PC-9 (cell line): ENCODE measurements at regions not wholly inside any gene's neighbourhood (a gene's known extent, or its start where the extent isn't known, plus 50 kb on each side); places are given as distances from the start of the nearest gene placed in this dataset.

ENCODE experiments used
- BruUV-seq: library from RNA; stranded (reverse); fragments of 400-500 nt; replicated peaks from 2 replicates; lab custom pipeline; 2021; lab: Mats Ljungman, UMichigan
- CTCF ChIA-PET: fragments of 300-600 bp; sonication (Branson Sonifier 250); formaldehyde crosslinking; loops from one replicate; lab custom pipeline; 2022; ENCODE audit warnings: antibody characterized with exemption; lab: Charles Lee
- POLR2A ChIA-PET: fragments of 300-600 bp; sonication (Branson Sonifier 250); formaldehyde crosslinking; loops from one replicate; lab custom pipeline; 2022; ENCODE audit warnings: antibody characterized with exemption; ENCODE audit not compliant: unreplicated experiment; lab: Charles Lee
- DNase-seq, 2 experiments: peaks; one replicate each; pipeline versions ENCODE4 v3.0.0 to v3.0.0-alpha.2; 2015 to 2022; ENCODE audit warnings: mixed read lengths in 1 of 2
- H2AFZ ChIP-seq: fragments of 200-600 bp; sonication (generic); 2 replicates; pipeline ENCODE4 v1.8.1; 2017; ENCODE audit warnings: antibody characterized with exemption
- H3F3A ChIP-seq: fragments of 200-600 bp; sonication (generic); 2 replicates; pipeline ENCODE4 v1.8.1; 2017; ENCODE audit warnings: antibody characterized with exemption, mild to moderate bottlenecking, low read depth; ENCODE audit not compliant: insufficient read depth
- H3K27ac ChIP-seq: fragments of 200-600 bp; sonication (generic); 2 replicates; pipeline ENCODE4 v1.6.1; 2016; ENCODE audit warnings: mixed run types
- H3K27me3 ChIP-seq: fragments of 200-600 bp; sonication (generic); 2 replicates; pipeline ENCODE4 v1.6.1; 2016; ENCODE audit warnings: low read depth, mixed run types; ENCODE audit not compliant: insufficient read depth
- H3K36me3 ChIP-seq: fragments of 200-600 bp; sonication (generic); 2 replicates; pipeline ENCODE4 v1.6.1; 2016; ENCODE audit warnings: low read depth, mixed run types
- H3K4me1 ChIP-seq: fragments of 200-600 bp; sonication (generic); replicated peaks from 2 replicates; pipeline ENCODE4 v1.6.1; 2016; ENCODE audit warnings: mixed run types; ENCODE audit not compliant: insufficient read depth
- H3K4me2 ChIP-seq: fragments of 200-600 bp; sonication (generic); 2 replicates; pipeline ENCODE4 v1.6.1; 2017; ENCODE audit warnings: mixed run types
- H3K4me3 ChIP-seq: fragments of 200-600 bp; sonication (generic); 2 replicates; pipeline ENCODE4 v1.6.1; 2016; ENCODE audit warnings: mixed run types
- H3K79me2 ChIP-seq: fragments of 200-600 bp; sonication (generic); 2 replicates; pipeline ENCODE4 v1.6.1; 2017; ENCODE audit warnings: low read depth, mixed run types
- H3K9me2 ChIP-seq: fragments of 200-600 bp; sonication (generic); 2 replicates; pipeline ENCODE4 v1.8.1; 2017; ENCODE audit warnings: mild to moderate bottlenecking; ENCODE audit not compliant: insufficient read depth
- H3K9me3 ChIP-seq: fragments of 200-600 bp; sonication (generic); 2 replicates; pipeline ENCODE4 v1.8.1; 2016; ENCODE audit warnings: low read depth; ENCODE audit not compliant: insufficient read depth
- H4K20me1 ChIP-seq: fragments of 200-600 bp; sonication (generic); 2 replicates; pipeline ENCODE4 v1.8.1; 2017; ENCODE audit not compliant: insufficient read depth
- EZH2 ChIP-seq: fragments of 200-600 bp; sonication (generic); IDR thresholded peaks from 2 replicates; pipeline ENCODE4 v1.8.0; 2017; ENCODE audit warnings: antibody characterized with exemption, low read depth
- intact Hi-C: fragments of 100-400 bp; cut with micrococcal nuclease; formaldehyde crosslinking; loops from one replicate; pipeline ENCODE4 v1.10.0; 2022; ENCODE audit not compliant: unreplicated experiment
- TF ChIP-seq, protein P1 (sequence below): fragments of 200-600 bp; sonication (generic); conservative IDR thresholded peaks from 2 replicates; pipeline ENCODE4 v1.6.1; 2017; ENCODE audit warnings: mixed run types, antibody characterized with exemption, mild to moderate bottlenecking, moderate library complexity

DNA sequence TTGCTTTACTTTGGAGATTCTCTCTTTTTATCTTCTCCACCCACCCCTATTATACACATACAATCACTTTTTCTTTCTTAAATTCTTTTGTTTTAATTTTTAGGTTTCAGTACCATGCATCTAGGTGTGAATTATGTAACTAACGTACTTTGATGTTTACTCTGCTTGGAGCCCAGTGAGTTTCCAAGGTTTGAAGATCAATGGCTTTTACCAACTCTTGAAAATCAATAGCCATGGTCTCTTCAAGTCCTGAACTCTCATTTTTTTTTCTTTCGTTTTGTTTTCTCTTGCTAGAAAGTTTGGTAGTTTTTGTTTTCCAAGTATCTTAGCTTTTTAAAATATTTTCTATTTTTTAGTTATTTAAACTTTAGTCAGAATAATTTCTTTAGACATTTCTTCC, 417.2 kb downstream of the ZBBX start:
- Histone ChIP-seq H3K4me3 (no peak overlapping the region), H3K9me3 (no peaks in the 10 kb centered on the region), H3K36me3 (no peaks in the 10 kb centered on the region), H2AFZ (no peak overlapping the region), H3F3A (no peaks in the 10 kb centered on the region), H3K79me2 (no peaks in the 10 kb centered on the region), H4K20me1 (no peaks in the 10 kb centered on the region), H3K9me2 (0 out of 2 replicates have a peak, but pooled peaks cover 3% of the 10 kb centered on the region), H3K4me1 (no peaks in the 10 kb centered on the region), H3K27me3 (no peaks in the 10 kb centered on the region), H3K27ac (no peak overlapping the region), H3K4me2 (no peak overlapping the region)
- DNase-seq: no peak
- TF ChIP-seq, protein P1, sequence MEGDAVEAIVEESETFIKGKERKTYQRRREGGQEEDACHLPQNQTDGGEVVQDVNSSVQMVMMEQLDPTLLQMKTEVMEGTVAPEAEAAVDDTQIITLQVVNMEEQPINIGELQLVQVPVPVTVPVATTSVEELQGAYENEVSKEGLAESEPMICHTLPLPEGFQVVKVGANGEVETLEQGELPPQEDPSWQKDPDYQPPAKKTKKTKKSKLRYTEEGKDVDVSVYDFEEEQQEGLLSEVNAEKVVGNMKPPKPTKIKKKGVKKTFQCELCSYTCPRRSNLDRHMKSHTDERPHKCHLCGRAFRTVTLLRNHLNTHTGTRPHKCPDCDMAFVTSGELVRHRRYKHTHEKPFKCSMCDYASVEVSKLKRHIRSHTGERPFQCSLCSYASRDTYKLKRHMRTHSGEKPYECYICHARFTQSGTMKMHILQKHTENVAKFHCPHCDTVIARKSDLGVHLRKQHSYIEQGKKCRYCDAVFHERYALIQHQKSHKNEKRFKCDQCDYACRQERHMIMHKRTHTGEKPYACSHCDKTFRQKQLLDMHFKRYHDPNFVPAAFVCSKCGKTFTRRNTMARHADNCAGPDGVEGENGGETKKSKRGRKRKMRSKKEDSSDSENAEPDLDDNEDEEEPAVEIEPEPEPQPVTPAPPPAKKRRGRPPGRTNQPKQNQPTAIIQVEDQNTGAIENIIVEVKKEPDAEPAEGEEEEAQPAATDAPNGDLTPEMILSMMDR: no peak
- no peak for TF ChIP-seq EZH2
- POLR2A ChIA-PET: no interaction called here
- BruUV-seq: no TSS peak
- CTCF ChIA-PET: no interaction called here
- intact Hi-C loops: no loop called here

DNA sequence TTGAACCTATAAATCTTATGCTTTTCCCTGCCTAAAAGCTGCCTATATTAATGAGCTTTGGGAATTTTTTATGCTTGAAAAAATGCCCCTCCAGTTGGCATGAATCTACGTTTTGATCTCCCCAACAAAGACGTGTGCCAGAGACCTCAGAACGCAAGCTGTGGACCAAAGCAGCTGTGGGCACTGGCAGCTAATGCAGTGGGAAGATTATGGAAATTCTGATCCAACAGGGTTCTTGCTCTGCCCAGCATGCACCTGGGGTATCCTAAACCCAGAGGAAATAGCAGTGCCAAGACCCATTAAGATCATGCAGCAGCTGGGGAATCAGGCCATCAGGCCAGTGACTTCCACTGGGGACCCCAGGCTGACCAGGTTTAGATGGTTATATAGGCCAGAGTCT, 423.0 kb downstream of the ZBBX start:
- H3K27me3 ChIP-seq: no peaks in the 10 kb centered on the region
- H3K9me3 ChIP-seq: no peaks in the 10 kb centered on the region
- no peaks in the 10 kb centered on the region for H3K4me1 ChIP-seq
- BruUV-seq: no TSS peak
- H3K4me3 ChIP-seq: no peak overlapping the region
- TF ChIP-seq, protein P1: no peak
- TF ChIP-seq EZH2: no peak
- H3K4me2 ChIP-seq: no peak overlapping the region
- no peaks in the 10 kb centered on the region for H4K20me1 ChIP-seq
- H3K9me2 ChIP-seq: no peaks in the 10 kb centered on the region
- H2AFZ ChIP-seq: no peak overlapping the region
- H3F3A ChIP-seq: no peaks in the 10 kb centered on the region
- no peaks in the 10 kb centered on the region for H3K79me2 ChIP-seq
- intact Hi-C loops: no loop called here
- H3K36me3 ChIP-seq: no peaks in the 10 kb centered on the region
- no peak overlapping the region for H3K27ac ChIP-seq
- no peak for DNase-seq
- ChIA-PET POLR2A (no interaction called here), CTCF (no interaction called here)

DNA sequence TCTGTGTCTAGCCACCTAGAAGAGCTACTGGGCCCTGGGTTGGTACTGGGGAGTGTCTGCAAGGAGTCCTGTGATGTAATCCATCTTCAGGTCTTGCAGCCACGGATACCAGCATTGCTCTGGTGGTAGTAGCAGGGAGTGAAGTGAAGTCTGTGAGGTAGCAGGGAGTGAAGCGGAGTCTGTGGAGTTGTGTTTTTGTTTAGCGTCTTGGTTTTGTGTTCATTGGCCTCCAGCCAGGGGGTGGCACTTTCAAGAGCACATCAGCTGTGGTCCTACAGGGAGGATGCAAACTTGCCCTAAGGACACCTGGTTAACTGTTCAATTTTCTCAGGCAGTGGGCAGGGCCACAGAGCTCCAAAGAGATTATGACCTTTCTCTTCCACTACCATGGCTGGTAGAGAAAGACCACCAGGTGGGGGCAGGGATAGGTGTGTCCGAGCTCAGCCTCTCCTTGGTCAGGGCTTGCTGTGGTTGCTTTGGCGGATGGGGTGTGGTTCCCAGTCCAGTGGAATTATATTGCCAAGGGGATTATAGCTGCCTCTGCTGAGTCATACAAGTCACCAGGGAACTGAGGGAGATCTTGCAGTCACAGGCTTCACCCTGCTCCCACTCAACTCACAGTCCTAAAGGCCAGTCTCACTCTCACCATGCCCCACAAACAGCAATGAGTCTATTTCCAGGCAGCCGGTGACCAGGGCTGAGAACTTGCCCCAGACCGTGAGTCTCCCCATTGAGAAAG, 424.7 kb downstream of the ZBBX start:
- Histone ChIP-seq H3F3A (no peaks in the 10 kb centered on the region), H3K9me2 (no peaks in the 10 kb centered on the region), H3K27ac (no peak overlapping the region), H4K20me1 (no peaks in the 10 kb centered on the region), H3K4me1 (no peaks in the 10 kb centered on the region), H3K9me3 (no peaks in the 10 kb centered on the region), H3K36me3 (no peaks in the 10 kb centered on the region), H2AFZ (no peak overlapping the region), H3K4me2 (no peak overlapping the region), H3K27me3 (no peaks in the 10 kb centered on the region), H3K4me3 (no peak overlapping the region), H3K79me2 (no peaks in the 10 kb centered on the region)
- TF ChIP-seq, protein P1: no peak
- TF ChIP-seq EZH2: no peak
- DNase-seq: peak in 1 of 2 experiments; percentile 21
- ChIA-PET CTCF (no interaction called here), POLR2A (no interaction called here)
- no TSS peak for BruUV-seq
- intact Hi-C loops: no loop called here
